EH (cell line): ENCODE measurements at regions not wholly inside any gene's neighbourhood (a gene's known extent, or its start where the extent isn't known, plus 50 kb on each side); places are given as distances from the start of the nearest gene placed in this dataset.

Experiments
- DNase-seq: peaks from one replicate; pipeline ENCODE4 v3.0.0-alpha.2; 2015; ENCODE audit warnings: low read depth

- no peak for DNase-seq
Measured at GRCh38 chr3:193987186-193987585, 148.8 kb upstream of the HES1 start.

- no peak for DNase-seq
Measured at GRCh38 chr3:193989186-193989585, 146.8 kb upstream of the HES1 start.

DNA sequence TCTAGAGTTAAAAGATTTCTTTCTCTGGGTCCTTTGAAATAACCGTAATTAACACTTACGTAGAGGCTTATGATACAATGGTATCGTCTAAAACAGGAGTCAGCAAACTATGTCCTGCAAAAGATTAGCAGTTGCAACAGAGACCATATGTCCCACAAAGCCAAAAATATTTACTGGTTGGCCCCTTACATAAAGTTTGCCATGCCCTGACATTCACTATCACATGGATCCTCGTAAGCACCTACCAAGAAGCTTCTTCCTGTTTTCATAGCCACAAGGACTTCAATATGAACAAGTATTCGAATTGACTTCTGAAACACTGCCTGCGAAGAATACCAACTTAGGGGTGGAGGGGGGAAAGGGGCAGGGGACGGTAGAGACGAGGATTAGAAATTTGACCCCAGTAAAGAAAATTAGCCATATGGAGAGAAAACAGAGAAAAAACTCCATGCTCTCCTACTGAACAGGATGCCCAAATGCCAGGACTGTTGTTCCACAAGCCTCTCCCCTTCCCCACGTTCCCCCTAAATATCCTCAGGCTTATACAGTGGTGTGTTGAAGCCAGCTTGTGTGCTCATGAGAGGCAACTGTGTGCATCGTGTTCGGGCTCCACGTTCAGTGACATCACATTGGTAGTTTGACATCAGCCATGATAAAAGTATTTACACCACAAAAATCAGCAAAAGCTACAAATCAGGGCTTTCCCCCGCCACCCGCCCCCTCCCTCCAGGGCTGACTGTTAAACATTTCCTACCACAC, 144.1 kb upstream of the HES1 start:
- DNase-seq, result no peak

DNA sequence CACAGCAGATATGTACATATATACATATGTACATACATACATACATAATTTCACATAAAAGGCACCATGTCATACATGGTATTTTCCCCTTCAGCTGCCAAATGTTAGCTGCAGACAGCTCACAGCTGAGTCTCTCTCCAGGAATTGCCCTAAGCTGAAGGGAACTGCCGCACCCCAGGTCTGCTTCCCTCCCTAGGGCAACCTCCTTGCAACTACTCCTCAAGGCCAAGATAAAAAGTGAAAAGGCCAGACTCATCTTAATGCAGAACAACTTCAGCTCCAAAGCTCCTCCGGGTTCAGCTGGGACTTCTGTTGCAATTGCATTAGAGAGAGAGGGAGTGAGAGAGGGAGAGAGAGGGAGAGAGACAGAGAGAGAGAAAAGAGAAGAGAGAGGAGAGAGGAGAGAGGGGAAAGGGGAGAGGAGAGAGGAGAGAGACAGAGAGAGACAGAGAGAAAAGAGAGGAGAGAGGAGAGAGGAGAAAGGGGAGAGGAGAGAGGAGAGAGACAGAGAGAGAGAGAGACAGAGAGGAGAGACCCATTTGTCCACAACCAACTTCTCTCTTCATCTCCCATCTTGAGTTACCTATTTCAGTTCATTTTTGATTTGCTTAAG, 143.4 kb upstream of the HES1 start:
- no peak for DNase-seq

DNA sequence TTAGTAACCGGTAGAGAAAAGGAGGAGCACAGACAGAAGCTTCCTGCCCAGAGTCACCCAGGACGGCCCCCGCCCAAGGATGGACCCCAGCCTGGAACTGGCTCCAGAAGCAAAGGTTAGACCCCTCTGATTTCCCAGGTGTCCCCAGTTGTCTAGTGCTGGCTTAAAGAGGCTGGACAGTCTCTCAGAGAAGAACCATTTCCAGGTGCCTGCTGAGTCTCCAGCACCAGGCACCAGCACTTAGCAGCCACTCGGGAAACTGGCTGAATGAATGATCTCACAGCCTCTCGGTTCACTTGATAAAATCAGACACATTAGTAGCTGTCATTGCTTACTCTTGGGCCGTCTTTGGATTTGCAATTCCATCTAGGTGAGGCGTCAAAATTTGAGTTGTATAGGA, 139.7 kb upstream of the HES1 start:
- DNase-seq, result no peak

DNA sequence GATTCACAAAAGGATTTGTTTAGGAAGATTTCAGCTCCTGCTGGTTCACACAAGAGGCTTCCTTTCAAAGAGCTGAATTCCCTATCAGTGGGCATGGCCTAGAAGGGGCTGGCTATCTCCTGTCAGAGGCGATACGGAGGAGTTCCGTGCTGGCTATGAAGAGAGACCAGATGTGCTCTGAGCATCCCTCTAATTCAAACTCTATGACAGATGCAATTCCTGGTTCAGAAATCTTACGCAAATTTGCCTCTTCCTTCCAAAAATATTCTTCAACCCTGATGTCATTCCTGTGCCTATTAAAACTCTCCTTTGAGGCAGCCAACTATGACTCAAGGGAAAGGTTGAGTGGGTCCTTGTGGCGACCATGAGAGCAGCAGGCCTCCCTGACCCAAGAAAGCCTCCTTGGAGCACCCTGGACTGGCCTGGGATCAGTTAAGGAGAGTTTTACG, 139.3 kb upstream of the HES1 start:
- DNase-seq, result peak; percentile 6

GRCh38 chr3:193997228-193998122, 138.5 kb upstream of the HES1 start:
- peak; percentile 45 for DNase-seq

DNA sequence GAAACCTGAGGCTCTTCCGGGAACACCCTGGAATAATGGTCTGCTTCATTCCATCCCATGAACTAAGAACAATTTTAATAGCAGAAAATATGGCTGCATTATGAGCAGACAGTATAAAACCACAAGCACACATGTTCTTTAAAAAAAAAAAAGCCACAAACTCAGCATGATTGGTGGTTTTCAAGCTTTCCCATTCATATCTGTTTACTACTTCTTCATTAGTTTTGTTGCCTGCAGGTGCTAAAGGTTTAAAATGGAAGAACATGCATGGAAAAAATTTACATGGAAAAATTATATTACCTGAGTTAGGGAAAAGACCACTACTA, 137.9 kb upstream of the HES1 start:
- DNase-seq, result no peak

- no peak for DNase-seq
Measured at GRCh38 chr3:193998628-193999195, 137.2 kb upstream of the HES1 start.

GRCh38 chr3:194000100-194000499, 135.8 kb upstream of the HES1 start:
- DNase-seq, result no peak

GRCh38 chr3:194000712-194001111, 135.2 kb upstream of the HES1 start:
- DNase-seq, result no peak

- no peak for DNase-seq
Measured at GRCh38 chr3:194001728-194002459, 134.1 kb upstream of the HES1 start.

GRCh38 chr3:194003114-194004057, 132.6 kb upstream of the HES1 start:
- peak; percentile 97 for DNase-seq

DNA sequence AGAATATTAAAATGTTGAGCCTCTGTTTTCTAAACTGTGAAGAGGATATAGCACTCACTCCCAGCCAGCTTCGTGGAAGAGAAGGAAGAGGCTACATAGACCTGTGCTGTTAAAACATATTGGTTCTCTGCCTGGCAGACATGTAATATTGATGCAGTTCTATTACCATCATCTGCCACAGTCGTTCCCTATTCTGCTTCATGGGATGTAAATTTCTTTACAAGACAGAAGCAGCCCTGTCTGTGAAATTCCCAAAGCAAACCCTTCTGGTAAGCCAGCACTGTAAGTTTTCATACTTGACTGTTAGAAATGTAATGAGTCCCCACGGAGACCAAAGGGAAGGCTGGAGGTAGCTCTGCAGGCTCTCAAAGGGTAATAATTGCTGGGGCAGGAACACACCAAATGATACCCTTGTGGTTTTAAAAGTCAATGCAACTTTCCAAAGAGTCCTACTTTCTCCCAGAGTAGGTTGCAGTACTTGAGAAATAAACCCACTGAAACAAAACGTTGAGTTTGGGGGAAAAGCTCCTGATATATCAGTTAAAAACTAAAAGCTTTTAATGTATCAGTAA, 129.9 kb upstream of the HES1 start:
- DNase-seq, result no peak

GRCh38 chr3:194007592-194008337, 128.2 kb upstream of the HES1 start:
- DNase-seq, result no peak

DNA sequence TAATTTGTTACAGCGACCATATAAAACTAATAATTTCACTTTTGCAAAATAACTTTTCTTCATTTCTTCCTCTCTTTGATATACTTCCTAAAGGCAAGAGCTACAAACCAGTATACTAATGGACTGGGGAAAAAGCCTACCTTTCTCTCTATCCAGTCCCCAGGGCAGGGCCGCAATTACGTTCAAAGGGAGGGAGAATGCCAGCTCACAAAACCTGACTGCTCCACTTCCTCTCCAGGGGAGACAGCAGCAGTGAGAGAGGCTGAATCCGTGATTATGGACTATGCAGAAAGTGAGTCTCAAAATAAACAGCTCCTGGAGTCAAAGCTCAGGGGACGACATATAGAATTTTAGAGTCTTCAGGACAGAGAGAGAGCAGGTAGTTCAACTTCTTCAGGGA, 126.9 kb upstream of the HES1 start:
- no peak for DNase-seq

GRCh38 chr3:194009892-194010533, 125.9 kb upstream of the HES1 start:
- no peak for DNase-seq

GRCh38 chr3:194011807-194012206, 124.1 kb upstream of the HES1 start:
- no peak for DNase-seq

DNA sequence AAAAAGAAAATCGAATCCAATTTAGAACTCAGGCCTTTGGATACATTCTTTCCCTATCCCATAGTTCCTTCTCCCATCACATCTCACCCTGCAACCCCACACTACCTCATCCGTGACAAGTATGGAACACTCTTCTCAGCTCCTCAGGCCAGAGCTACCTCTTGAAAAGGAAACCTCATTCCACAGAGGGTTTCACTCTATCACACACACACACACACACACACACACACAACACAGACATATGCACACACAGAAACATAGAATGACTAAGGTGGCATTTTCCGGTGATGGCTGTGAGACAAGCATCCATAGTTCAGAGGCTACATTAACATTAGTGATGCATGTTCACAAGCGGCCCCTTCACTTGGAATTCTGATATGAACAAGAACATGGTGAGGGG, 122.0 kb upstream of the HES1 start:
- DNase-seq, result no peak
